Panc1 (cell line): ENCODE measurements at regions not wholly inside any gene's neighbourhood (a gene's known extent, or its start where the extent isn't known, plus 50 kb on each side); places are given as distances from the start of the nearest gene placed in this dataset.

ENCODE experiments used
- ATAC-seq: fragments of 200-7000 bp; cut with Tn5 transposase; 2 replicates; pipeline ENCODE4 v1.9.1; 2020; ENCODE audit warnings: mild to moderate bottlenecking, moderate library complexity
- BruUV-seq: library from RNA; stranded (reverse); fragments of 400-500 nt; replicated peaks from 2 replicates; lab custom pipeline; 2021; lab: Mats Ljungman, UMichigan
- CTCF ChIA-PET: fragments of 300-600 bp; sonication (Branson Sonifier 250); formaldehyde crosslinking; loops from one replicate; lab custom pipeline; 2022; ENCODE audit warnings: antibody characterized with exemption; lab: Charles Lee
- POLR2A ChIA-PET: fragments of 300-600 bp; sonication (Branson Sonifier 250); formaldehyde crosslinking; loops from one replicate; lab custom pipeline; 2022; ENCODE audit warnings: antibody characterized with exemption; lab: Charles Lee
- DNase-seq: peaks from one replicate; pipeline ENCODE4 v3.0.0-alpha.2; 2010; ENCODE audit warnings: low read depth, low spot score
- H3K27ac ChIP-seq: 2 replicates; pipeline ENCODE4 v1.5.1; 2011; ENCODE audit warnings: mild to moderate bottlenecking, low read length, inconsistent platforms
- H3K27me3 ChIP-seq: fragments of 200-500 bp; sonication (Bioruptor generic); 2 replicates; pipeline ENCODE4 v1.6.0; 2014; ENCODE audit warnings: low read length, inconsistent platforms; ENCODE audit not compliant: control insufficient read depth, insufficient read depth
- H3K36me3 ChIP-seq: fragments of 200-500 bp; sonication (Bioruptor generic); 2 replicates; pipeline ENCODE4 v1.5.1; 2014; ENCODE audit warnings: inconsistent platforms, mild to moderate bottlenecking, low read length, moderate library complexity; ENCODE audit not compliant: control insufficient read depth, insufficient read depth
- H3K4me1 ChIP-seq: 2 replicates; pipeline ENCODE4 v1.5.1; 2011; ENCODE audit warnings: inconsistent platforms, mild to moderate bottlenecking, low read length, moderate library complexity; ENCODE audit not compliant: control insufficient read depth, insufficient read depth
- H3K4me3 ChIP-seq, 2 experiments: 2 replicates each; pipeline ENCODE4 v1.5.1; 2011 to 2012; ENCODE audit warnings: low read depth in 2 of 2, low read length in 2 of 2, mild to moderate bottlenecking in 2 of 2, inconsistent platforms in 1 of 2, moderate library complexity in 1 of 2
- H3K9me3 ChIP-seq: fragments of 200-500 bp; sonication (Bioruptor generic); 2 replicates; pipeline ENCODE4 v1.5.1; 2014; ENCODE audit warnings: low read depth, mild to moderate bottlenecking, inconsistent platforms, low read length, moderate library complexity; ENCODE audit not compliant: control insufficient read depth, insufficient read depth
- POLR2AphosphoS5 ChIP-seq: IDR thresholded peaks from 2 replicates; pipeline ENCODE4 v1.6.1; 2012; ENCODE audit warnings: mild to moderate bottlenecking, low read depth, low read length, moderate library complexity
- SIN3A ChIP-seq: IDR thresholded peaks from 2 replicates; pipeline ENCODE4 v1.6.1; 2012; ENCODE audit warnings: low read depth, mild to moderate bottlenecking, low read length, moderate library complexity, borderline replicate concordance; ENCODE audit not compliant: insufficient read depth
- TCF7L2 ChIP-seq: IDR thresholded peaks from 2 replicates; pipeline ENCODE4 v1.6.1; 2011; ENCODE audit warnings: mild to moderate bottlenecking, low read depth, low read length, inconsistent platforms
- in situ Hi-C: cut with HindIII; loops from 2 replicates; pipeline ENCODE4 v1.10.0; 2016; ENCODE audit warnings: low sequenced_read_pairs, low pct_unique_long_range_greater_than_20kb
- intact Hi-C: fragments of 100-400 bp; cut with micrococcal nuclease; formaldehyde crosslinking; loops from one replicate; pipeline ENCODE4 v1.10.0; 2022; ENCODE audit not compliant: unreplicated experiment
- TF ChIP-seq, protein P1 (sequence below): fragments of 450-650 bp; IDR thresholded peaks from 2 replicates; pipeline ENCODE4 v1.5.1; 2017; ENCODE audit warnings: mild to moderate bottlenecking
- TF ChIP-seq, protein P2 (sequence below), 2 experiments: IDR thresholded peaks; 2 replicates each; pipeline ENCODE4 v1.6.1; 2011 to 2012; ENCODE audit warnings: low read depth in 2 of 2, control low read depth in 1 of 2, low read length in 1 of 2, mild to moderate bottlenecking in 1 of 2, moderate library complexity in 1 of 2; ENCODE audit not compliant: insufficient read depth in 1 of 2

DNA sequence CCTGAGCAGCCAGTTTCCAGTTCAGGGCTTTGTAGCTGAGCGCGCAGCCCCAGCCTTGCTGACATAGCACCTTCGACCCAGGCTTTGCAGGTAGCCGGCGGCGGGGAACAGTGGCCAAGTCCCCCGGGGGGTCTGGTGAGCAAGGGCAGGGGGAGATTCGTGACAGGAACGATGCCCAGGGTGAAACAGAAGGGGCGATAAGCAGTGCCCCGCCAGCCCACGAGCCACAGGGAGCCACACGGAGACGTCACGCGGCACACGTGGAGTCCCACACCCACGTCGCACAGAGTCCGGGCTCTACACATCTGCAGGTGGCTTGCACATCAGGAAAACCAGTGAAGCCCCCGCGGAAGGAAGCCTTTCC is 127.2 kb downstream of the SOX1 start:
- CTCF ChIA-PET: no interaction called here
- Histone ChIP-seq H3K36me3 (no peaks in the 10 kb centered on the region), H3K4me3 (no peak overlapping the region), H3K9me3 (no peaks in the 10 kb centered on the region), H3K27me3 (no peaks in the 10 kb centered on the region; the same call in 1 of the 2 replicates), H3K4me1 (no peaks in the 10 kb centered on the region), H3K27ac (no peak overlapping the region)
- no peak for DNase-seq
- TF ChIP-seq, protein P1, sequence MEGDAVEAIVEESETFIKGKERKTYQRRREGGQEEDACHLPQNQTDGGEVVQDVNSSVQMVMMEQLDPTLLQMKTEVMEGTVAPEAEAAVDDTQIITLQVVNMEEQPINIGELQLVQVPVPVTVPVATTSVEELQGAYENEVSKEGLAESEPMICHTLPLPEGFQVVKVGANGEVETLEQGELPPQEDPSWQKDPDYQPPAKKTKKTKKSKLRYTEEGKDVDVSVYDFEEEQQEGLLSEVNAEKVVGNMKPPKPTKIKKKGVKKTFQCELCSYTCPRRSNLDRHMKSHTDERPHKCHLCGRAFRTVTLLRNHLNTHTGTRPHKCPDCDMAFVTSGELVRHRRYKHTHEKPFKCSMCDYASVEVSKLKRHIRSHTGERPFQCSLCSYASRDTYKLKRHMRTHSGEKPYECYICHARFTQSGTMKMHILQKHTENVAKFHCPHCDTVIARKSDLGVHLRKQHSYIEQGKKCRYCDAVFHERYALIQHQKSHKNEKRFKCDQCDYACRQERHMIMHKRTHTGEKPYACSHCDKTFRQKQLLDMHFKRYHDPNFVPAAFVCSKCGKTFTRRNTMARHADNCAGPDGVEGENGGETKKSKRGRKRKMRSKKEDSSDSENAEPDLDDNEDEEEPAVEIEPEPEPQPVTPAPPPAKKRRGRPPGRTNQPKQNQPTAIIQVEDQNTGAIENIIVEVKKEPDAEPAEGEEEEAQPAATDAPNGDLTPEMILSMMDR: no peak
- POLR2A ChIA-PET: no interaction called here
- intact Hi-C loops (no loop called here), in situ Hi-C loops (no loop called here)
- no peak for ATAC-seq
- BruUV-seq: no TSS peak

DNA sequence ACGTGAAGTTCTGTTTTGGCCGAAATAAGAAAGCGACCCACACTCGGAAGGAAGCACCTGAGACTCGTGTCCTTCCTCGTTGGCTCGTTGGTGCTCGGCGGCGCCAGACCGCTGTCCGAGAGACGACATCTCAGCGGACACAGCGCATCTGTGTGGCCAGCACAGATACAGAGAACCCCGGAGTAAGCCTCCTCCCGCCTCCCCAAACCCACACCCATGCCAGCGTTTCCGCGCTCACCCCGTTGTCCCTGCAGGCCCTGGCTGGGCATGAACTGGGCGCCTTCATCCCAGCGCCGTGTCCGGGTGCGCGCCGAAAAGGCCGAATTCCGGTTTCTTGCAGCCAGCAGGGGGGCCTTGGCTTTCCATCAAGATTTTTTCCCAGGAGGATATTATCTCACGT is 127.6 kb downstream of the SOX1 start:
- CTCF ChIA-PET: no interaction called here
- no peaks in the 10 kb centered on the region for H3K36me3 ChIP-seq
- intact Hi-C loops (no loop called here), in situ Hi-C loops (no loop called here)
- no peaks in the 10 kb centered on the region for H3K9me3 ChIP-seq
- no peaks in the 10 kb centered on the region; the same call in 1 of the 2 replicates for H3K27me3 ChIP-seq
- no peaks in the 10 kb centered on the region for H3K4me1 ChIP-seq
- H3K27ac ChIP-seq: no peak overlapping the region
- no peak for ATAC-seq
- TF ChIP-seq, protein P1: no peak
- TF ChIP-seq TCF7L2 (no peak), POLR2AphosphoS5 (no peak), SIN3A (no peak)
- TF ChIP-seq, protein P2, sequence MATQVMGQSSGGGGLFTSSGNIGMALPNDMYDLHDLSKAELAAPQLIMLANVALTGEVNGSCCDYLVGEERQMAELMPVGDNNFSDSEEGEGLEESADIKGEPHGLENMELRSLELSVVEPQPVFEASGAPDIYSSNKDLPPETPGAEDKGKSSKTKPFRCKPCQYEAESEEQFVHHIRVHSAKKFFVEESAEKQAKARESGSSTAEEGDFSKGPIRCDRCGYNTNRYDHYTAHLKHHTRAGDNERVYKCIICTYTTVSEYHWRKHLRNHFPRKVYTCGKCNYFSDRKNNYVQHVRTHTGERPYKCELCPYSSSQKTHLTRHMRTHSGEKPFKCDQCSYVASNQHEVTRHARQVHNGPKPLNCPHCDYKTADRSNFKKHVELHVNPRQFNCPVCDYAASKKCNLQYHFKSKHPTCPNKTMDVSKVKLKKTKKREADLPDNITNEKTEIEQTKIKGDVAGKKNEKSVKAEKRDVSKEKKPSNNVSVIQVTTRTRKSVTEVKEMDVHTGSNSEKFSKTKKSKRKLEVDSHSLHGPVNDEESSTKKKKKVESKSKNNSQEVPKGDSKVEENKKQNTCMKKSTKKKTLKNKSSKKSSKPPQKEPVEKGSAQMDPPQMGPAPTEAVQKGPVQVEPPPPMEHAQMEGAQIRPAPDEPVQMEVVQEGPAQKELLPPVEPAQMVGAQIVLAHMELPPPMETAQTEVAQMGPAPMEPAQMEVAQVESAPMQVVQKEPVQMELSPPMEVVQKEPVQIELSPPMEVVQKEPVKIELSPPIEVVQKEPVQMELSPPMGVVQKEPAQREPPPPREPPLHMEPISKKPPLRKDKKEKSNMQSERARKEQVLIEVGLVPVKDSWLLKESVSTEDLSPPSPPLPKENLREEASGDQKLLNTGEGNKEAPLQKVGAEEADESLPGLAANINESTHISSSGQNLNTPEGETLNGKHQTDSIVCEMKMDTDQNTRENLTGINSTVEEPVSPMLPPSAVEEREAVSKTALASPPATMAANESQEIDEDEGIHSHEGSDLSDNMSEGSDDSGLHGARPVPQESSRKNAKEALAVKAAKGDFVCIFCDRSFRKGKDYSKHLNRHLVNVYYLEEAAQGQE (IDR thresholded peaks at IDR 0.05; ENCODE audit: insufficient read depth in 1 of 2, low read depth in 2 of 2, low read length in 1 of 2): no peak
- POLR2A ChIA-PET: no interaction called here
- no peak overlapping the region for H3K4me3 ChIP-seq
- DNase-seq: no peak
- BruUV-seq: no TSS peak
